ENCODE measurements at regions not wholly inside any gene's neighbourhood (a gene's known extent, or its start where the extent isn't known, plus 50 kb on each side); places are given as distances from the start of the nearest gene placed in this dataset.

DNA sequence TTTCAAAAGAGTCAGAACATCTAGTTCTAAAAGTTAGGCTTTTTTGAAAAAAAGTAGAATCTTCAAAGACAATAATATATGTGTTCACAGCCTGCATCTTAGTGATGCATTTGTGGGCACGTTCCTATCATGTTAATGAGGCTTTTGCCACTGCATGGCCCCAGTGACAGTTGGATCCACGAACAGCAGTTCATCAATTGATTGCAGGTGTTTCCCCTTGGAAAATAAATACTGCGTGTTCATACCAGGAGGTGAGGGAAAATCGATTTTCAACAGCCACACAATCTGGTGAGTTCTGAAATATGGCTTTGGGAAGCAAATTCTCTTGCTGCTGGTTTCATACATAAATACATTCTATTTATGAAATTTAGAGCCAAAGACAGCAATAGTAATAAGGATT, 343.8 kb upstream of the SLC10A2 start:
- H2AFZ ChIP-seq (ENCODE audit: low read depth, low read length): no peak overlapping the region
- DNase-seq: no peak

DNA sequence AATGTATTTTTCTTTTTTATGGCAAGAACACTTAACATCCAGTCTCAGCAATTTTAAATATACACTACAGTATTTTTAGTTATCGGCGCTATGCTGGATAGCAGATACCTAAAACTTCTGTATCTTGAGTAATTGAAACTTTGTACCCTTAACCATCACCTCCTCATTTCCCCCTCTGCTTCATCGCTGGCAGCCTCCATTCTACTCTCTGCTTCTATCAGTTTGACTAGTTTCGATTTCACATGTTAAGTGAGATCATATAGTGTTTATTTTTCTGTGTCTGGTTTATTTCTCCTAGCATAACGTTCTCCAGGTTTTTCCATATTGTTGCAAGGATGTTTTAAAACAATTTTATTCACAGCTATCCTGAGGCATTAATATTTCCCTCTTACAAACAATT, 340.8 kb upstream of the SLC10A2 start:
- no peak for ATAC-seq (ENCODE audit: insufficient read depth, low read depth)

More for the DNA sequence above, 343.8 kb upstream of the SLC10A2 start:
- Histone ChIP-seq H3K4me3 (ENCODE audit: low read depth in 1 of 2, low read length in 2 of 2) (no peak overlapping the region), H3K9ac (ENCODE audit: low read depth, low read length) (no peak overlapping the region), H3K79me2 (ENCODE audit: insufficient read depth, low read length) (no peaks in the 10 kb centered on the region), H3K27ac (ENCODE audit: low read length) (no peak overlapping the region), H3K36me3 (ENCODE audit: insufficient read depth, low read length) (no peaks in the 10 kb centered on the region), H3K27me3 (ENCODE audit: insufficient read depth, low read length, poor library complexity) (no peaks in the 10 kb centered on the region), H3K4me1 (ENCODE audit: insufficient read depth, low read length) (no peaks in the 10 kb centered on the region), H4K20me1 (ENCODE audit: insufficient read depth, low read length) (no peaks in the 10 kb centered on the region), H3K4me2 (ENCODE audit: insufficient read depth, low read length) (no peak overlapping the region), H3K9me3 (ENCODE audit: insufficient read depth, low read length, severe bottlenecking) (no peaks in the 10 kb centered on the region)
- TF ChIP-seq, protein P1, sequence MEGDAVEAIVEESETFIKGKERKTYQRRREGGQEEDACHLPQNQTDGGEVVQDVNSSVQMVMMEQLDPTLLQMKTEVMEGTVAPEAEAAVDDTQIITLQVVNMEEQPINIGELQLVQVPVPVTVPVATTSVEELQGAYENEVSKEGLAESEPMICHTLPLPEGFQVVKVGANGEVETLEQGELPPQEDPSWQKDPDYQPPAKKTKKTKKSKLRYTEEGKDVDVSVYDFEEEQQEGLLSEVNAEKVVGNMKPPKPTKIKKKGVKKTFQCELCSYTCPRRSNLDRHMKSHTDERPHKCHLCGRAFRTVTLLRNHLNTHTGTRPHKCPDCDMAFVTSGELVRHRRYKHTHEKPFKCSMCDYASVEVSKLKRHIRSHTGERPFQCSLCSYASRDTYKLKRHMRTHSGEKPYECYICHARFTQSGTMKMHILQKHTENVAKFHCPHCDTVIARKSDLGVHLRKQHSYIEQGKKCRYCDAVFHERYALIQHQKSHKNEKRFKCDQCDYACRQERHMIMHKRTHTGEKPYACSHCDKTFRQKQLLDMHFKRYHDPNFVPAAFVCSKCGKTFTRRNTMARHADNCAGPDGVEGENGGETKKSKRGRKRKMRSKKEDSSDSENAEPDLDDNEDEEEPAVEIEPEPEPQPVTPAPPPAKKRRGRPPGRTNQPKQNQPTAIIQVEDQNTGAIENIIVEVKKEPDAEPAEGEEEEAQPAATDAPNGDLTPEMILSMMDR (IDR thresholded peaks at IDR 0.05; ENCODE audit: borderline replicate concordance, extremely low read depth, low read length, poor library complexity, severe bottlenecking): no peak
- no peak for TF ChIP-seq EZH2 (IDR thresholded peaks at IDR 0.05; ENCODE audit: borderline replicate concordance, low read depth, low read length, severe bottlenecking)
- no peak for ATAC-seq (ENCODE audit: insufficient read depth, low read depth)

DNA sequence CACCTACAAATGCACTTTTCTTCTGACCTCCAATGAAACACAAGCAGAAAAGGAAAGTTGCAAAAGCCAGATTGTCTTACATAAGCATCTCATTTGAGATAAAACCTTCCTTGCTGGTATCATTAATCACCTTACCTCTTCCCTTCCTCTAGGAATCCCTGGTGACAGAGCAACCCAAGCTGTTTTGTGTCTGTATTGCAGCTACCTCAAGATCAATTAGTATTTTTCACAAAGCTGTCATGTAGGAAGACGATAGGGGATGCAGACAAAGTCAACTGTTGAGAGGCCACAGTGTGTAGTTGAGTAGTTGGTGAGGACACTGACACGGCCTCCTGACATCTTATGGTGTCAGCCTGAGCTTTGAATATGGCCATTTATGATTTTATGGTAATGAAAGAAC, 339.1 kb upstream of the SLC10A2 start:
- no peaks in the 10 kb centered on the region for H3K27me3 ChIP-seq (ENCODE audit: insufficient read depth, low read length, poor library complexity)
- H3K4me1 ChIP-seq (ENCODE audit: insufficient read depth, low read length): no peaks in the 10 kb centered on the region
- H3K27ac ChIP-seq (ENCODE audit: low read length): no peak overlapping the region
- no peak for DNase-seq
- no peak for TF ChIP-seq EZH2 (IDR thresholded peaks at IDR 0.05; ENCODE audit: borderline replicate concordance, low read depth, low read length, severe bottlenecking)
- TF ChIP-seq, protein P1 (IDR thresholded peaks at IDR 0.05; ENCODE audit: borderline replicate concordance, extremely low read depth, low read length, poor library complexity, severe bottlenecking): no peak
- H3K9me3 ChIP-seq (ENCODE audit: insufficient read depth, low read length, severe bottlenecking): peaks cover 2% of the 10 kb centered on the region
- ATAC-seq (ENCODE audit: insufficient read depth, low read depth): no peak
- no peak overlapping the region for H3K4me3 ChIP-seq (ENCODE audit: low read depth in 1 of 2, low read length in 2 of 2)
- no peak overlapping the region for H3K9ac ChIP-seq (ENCODE audit: low read depth, low read length)
- H4K20me1 ChIP-seq (ENCODE audit: insufficient read depth, low read length): no peaks in the 10 kb centered on the region
- H2AFZ ChIP-seq (ENCODE audit: low read depth, low read length): no peak overlapping the region
- H3K36me3 ChIP-seq (ENCODE audit: insufficient read depth, low read length): no peaks in the 10 kb centered on the region
- no peak overlapping the region for H3K4me2 ChIP-seq (ENCODE audit: insufficient read depth, low read length)
- H3K79me2 ChIP-seq (ENCODE audit: insufficient read depth, low read length): no peaks in the 10 kb centered on the region

More for the DNA sequence above, 340.8 kb upstream of the SLC10A2 start:
- H3K27me3 ChIP-seq (ENCODE audit: insufficient read depth, low read length, poor library complexity): no peaks in the 10 kb centered on the region
- no peak for DNase-seq
- no peak overlapping the region for H3K4me3 ChIP-seq (ENCODE audit: low read depth in 1 of 2, low read length in 2 of 2)
- H3K27ac ChIP-seq (ENCODE audit: low read length): no peak overlapping the region
- TF ChIP-seq, protein P1 (IDR thresholded peaks at IDR 0.05; ENCODE audit: borderline replicate concordance, extremely low read depth, low read length, poor library complexity, severe bottlenecking): no peak
- no peak for TF ChIP-seq EZH2 (IDR thresholded peaks at IDR 0.05; ENCODE audit: borderline replicate concordance, low read depth, low read length, severe bottlenecking)
- no peaks in the 10 kb centered on the region for H3K9me3 ChIP-seq (ENCODE audit: insufficient read depth, low read length, severe bottlenecking)
- no peak overlapping the region for H2AFZ ChIP-seq (ENCODE audit: low read depth, low read length)
- H3K79me2 ChIP-seq (ENCODE audit: insufficient read depth, low read length): no peaks in the 10 kb centered on the region
- no peaks in the 10 kb centered on the region for H3K36me3 ChIP-seq (ENCODE audit: insufficient read depth, low read length)
- no peaks in the 10 kb centered on the region for H4K20me1 ChIP-seq (ENCODE audit: insufficient read depth, low read length)
- no peak overlapping the region for H3K9ac ChIP-seq (ENCODE audit: low read depth, low read length)
- H3K4me1 ChIP-seq (ENCODE audit: insufficient read depth, low read length): no peaks in the 10 kb centered on the region
- no peak overlapping the region for H3K4me2 ChIP-seq (ENCODE audit: insufficient read depth, low read length)

DNA sequence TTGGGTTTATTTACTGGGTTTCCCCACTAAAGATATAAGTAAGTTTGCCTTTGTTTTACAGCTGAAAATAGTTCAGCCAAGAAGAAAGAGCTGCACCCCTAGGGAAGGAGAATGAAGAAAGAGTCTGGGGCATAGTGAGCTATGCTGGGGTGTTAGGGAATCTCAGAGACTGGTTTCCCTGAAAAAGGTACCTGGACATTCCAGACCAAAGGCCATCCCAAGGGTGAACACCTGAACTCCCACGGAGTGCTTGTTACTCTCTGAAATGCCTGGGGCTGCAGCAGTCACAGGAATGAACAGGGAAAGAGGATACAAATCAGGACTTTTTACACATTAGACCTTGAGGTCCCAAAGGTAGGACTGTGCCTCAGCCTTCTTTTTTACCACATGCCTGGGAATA, 337.6 kb upstream of the SLC10A2 start:
- H3K27ac ChIP-seq (ENCODE audit: low read length): no peak overlapping the region
- no peak overlapping the region for H2AFZ ChIP-seq (ENCODE audit: low read depth, low read length)
- H3K4me3 ChIP-seq (ENCODE audit: low read depth in 1 of 2, low read length in 2 of 2): no peak overlapping the region
- H3K4me2 ChIP-seq (ENCODE audit: insufficient read depth, low read length): no peak overlapping the region
- H4K20me1 ChIP-seq (ENCODE audit: insufficient read depth, low read length): no peaks in the 10 kb centered on the region
- H3K9me3 ChIP-seq (ENCODE audit: insufficient read depth, low read length, severe bottlenecking): peaks cover 2% of the 10 kb centered on the region
- no peaks in the 10 kb centered on the region for H3K36me3 ChIP-seq (ENCODE audit: insufficient read depth, low read length)
- DNase-seq (no peak), ATAC-seq (ENCODE audit: insufficient read depth, low read depth) (no peak)
- H3K79me2 ChIP-seq (ENCODE audit: insufficient read depth, low read length): no peaks in the 10 kb centered on the region
- TF ChIP-seq, protein P1 (IDR thresholded peaks at IDR 0.05; ENCODE audit: borderline replicate concordance, extremely low read depth, low read length, poor library complexity, severe bottlenecking): no peak
- no peak for TF ChIP-seq EZH2 (IDR thresholded peaks at IDR 0.05; ENCODE audit: borderline replicate concordance, low read depth, low read length, severe bottlenecking)
- H3K27me3 ChIP-seq (ENCODE audit: insufficient read depth, low read length, poor library complexity): no peaks in the 10 kb centered on the region
- no peak overlapping the region for H3K9ac ChIP-seq (ENCODE audit: low read depth, low read length)
- no peaks in the 10 kb centered on the region for H3K4me1 ChIP-seq (ENCODE audit: insufficient read depth, low read length)
